ENCODE measurements at regions not wholly inside any gene's neighbourhood (a gene's known extent, or its start where the extent isn't known, plus 50 kb on each side); places are given as distances from the start of the nearest gene placed in this dataset.
"Not testable (repeated sequence)": the region's sequence is repeated elsewhere in the genome, so short reads cannot be mapped to it uniquely, and the experiment has no call there.

DNA sequence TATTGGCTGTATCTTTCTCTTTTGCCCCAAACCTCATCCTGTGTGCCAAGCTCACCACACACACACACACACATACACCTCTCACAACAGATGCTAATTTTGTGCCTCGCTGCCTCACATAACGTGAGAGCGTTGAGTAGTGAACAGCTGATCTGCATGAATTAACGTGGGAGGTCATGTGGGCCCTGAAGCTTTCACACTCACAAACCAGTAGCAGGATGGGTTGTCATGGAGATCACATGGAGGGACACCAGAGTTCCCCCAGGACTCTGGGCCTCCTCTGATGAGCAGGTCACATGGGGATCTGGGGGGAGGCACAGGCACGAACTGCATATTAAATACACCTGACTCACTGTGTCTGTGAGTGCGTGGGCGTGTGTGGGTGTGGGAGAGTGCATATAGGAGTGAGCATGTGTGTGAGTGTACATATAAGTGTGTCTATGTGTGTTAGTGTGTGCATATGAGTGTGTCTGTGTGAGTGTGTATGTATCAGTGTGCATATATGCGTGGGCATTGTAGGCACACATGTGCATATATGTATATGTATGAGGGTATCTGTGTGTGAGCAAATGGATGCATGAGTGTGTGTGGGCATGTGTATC lies 62.7 kb upstream of the SULF2 start:
- no peak for DNase-seq

DNA sequence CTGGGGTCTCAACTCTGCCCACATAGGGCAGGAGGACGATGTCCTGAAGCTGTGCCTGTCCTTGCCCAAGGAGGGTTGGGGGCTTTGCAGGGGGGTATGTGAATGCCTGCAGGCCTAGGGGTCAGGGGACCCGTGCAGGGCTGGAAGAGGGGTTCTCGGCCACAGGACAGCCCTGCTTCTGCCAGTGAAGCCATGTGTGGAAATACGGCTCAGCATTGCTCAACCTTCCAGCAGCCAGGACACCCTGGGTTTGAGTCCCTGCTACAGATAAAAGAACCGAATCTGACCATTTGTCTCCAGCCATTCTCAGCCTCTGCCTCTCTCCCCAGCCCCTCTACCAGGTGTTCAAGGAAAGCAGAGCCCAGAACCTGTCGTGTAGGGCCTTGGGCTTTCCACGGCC lies 61.9 kb upstream of the SULF2 start:
- not testable (repeated sequence) for DNase-seq

DNA sequence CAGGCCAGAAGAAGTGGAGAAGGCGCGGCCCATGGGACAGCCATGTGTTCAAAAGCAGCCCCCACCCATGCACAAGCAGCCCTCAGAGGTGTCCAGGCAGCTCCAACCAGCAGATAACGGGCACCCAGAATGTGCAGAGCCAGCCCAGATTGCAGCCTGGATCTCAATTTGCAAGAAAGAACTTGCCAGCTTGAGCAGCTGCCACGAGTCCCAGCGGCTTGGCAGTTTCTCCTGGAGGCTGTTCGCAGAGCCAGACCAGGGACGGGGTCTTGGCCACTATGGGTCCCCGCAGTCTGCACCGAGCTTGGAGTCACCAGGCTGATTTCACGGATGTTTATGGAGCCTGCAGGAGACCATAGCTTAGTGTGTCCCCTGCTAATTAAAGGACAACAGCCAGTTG lies 61.4 kb upstream of the SULF2 start:
- DNase-seq: not testable (repeated sequence)

DNA sequence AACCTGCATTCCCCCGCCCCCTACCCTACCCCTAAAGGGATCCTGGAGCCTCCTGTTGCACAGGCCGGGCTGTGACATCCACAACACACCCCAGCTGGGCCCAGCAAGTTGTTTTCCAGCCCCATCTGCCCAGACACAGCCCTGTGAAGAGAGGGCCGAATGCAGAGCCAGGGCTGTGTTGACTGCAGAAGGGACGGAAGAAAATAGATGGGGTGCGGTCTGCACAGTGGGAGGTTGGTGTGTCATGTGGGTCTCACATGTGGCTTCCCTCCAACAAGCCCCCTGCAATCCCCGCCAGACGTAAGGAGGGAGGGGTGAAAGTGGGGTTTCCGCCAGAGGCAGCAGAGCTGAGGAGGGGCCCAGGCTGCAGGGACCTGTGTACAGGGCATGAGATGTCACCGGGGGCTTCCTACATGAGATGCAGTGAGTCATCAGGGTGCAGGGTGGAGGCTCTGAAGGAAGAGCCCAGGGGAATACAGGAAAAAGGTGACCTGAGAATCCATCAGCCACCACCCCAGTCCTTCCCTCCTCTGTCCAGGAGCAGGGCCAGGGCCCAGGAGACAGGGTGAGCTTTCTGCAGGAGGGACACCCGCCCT lies 60.2 kb upstream of the SULF2 start:
- not testable (repeated sequence) for DNase-seq

DNA sequence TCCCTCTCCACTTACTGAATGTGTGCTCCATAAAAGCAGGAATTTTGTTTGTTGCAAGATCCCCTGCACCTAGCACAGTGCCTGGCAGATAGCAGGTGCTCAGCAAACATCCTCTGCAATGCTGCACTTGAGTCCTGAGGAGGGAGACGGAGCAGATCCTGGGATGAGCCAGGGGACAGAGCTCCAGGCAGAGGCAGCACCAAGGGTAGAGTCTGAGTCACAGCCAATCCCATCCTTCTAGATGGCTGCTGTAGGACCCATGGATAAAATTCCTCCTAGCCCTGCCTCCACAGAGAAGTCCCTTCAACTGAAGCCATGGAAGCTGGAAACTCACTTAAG lies 59.3 kb upstream of the SULF2 start:
- not testable (repeated sequence) for DNase-seq

DNA sequence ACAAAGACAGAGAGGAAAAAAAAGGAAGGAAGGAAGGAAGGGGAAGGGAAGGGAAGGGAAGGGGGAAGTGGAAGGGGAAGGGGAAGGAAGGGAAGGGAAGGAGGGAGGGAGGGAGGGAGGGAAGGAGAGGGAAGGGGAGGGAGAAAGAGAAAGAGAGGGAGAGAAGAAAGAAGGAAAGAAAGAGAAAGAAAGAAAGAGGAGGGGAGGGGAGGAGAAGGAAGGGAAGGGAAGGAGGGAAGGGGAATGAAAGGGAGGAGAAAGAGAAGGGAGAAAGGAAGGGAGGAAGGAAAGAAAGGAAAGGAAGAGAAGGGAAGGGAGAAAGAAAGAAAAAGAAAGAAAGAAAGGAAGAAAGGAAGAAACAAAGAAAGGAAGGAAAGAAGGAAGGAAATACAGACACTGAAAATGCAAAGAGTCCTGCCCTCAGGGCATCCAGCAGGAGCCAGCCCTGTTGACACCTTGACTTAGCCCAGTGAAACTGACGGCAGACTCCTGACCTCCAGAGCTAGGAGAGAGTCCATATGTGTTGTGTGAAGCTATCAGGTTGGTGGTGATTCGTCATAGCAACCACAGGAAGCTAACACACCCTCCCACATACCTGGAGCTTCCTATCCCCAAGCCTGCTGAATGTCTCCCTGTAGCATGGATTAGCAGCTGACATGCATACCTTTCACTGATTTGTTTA lies 58.7 kb upstream of the SULF2 start:
- DNase-seq: no peak

DNA sequence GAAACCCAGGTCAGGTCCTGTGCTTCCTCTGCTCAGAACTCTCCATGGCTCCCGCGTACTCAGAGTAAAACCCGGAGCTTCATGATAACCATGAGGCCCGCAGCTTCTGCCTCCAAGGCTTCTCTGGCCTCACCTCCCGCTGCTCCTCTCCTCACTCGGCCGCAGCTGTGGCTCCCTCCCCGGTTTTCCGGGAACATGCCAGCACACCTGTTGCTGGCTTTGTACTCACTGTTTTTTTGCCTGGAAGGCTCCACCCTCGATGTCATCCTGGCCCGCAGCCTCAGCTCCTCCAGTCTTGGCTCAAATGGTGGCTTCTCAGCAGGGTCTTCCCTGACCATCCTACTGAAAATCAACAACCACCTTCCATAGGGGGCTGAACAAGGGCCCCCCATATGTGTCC lies 57.7 kb upstream of the SULF2 start:
- not testable (repeated sequence) for DNase-seq

DNA sequence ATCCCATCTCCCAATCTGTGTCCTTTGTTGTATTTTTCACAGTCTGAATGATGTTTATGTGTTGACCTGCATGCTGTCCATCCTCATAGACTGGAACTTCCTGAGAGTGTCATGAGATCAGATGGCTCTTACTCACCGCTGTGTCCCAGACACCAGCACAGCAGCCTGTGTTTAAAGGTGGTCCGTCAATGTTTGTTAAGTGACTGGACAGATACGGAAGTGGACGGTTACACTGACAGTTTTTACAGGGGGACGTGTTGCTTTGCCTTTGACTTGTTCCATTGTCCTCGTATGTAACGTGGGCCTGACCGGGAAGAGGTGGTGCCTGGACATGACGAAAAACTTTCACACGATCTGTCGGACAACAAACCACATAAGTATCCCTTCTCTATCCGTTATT lies 56.7 kb upstream of the SULF2 start:
- DNase-seq: not testable (repeated sequence)

DNA sequence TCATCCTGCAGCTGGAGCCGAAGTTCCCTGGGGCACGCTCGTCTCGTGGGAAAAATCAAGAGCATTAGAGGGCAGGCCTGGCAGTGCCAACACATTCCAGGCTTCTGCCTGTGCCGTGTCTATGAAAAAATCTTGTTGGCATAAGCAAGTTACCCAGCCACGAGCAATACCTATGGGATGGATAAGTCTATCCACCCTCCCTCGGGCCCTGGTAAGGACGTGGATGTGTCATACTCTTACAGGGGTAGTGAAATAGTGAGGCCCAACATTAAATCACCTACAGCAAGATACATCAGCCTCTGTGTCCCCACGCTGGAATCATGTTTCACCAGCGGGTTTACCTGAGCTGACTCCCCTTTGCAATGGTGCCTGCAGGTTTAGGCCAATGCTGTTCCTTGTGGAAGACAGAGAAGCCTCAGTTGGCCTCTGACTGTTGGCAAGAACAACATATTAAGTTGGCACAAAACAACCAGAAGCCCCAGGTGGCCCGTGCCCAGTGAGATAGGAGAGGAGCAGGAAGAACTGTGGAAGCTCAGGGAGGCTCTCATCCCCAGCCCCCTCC lies 51.1 kb upstream of the SULF2 start:
- DNase-seq: not testable (repeated sequence)
